WTC11 (cell line): ENCODE measurements at regions not wholly inside any gene's neighbourhood (a gene's known extent, or its start where the extent isn't known, plus 50 kb on each side); places are given as distances from the start of the nearest gene placed in this dataset.

Experiments
- ATAC-seq: fragments of 200-7000 bp; cut with Tn5 transposase; 2 replicates; pipeline ENCODE4 v1.10.0; 2021; ENCODE audit warnings: mild to moderate bottlenecking, moderate library complexity
- CTCF ChIA-PET: fragments of 300-600 bp; sonication (Branson Sonifier 250); formaldehyde crosslinking; loops from one replicate; lab custom pipeline; 2021; ENCODE audit warnings: antibody characterized with exemption; lab: Charles Lee
- POLR2A ChIA-PET: fragments of 350-600 bp; sonication (Branson Sonifier 250); formaldehyde crosslinking; loops from one replicate; lab custom pipeline; 2021; ENCODE audit warnings: antibody characterized with exemption; lab: Charles Lee
- DNase-seq: peaks from one replicate; pipeline ENCODE4 v3.0.0; 2021; ENCODE audit warnings: low spot score
- H3K27ac Mint-ChIP-seq: 2 replicates; pipeline ENCODE4 v1.8.0; 2021; ENCODE audit warnings: mixed read lengths
- H3K27me3 Mint-ChIP-seq: 2 replicates; pipeline ENCODE4 v1.8.0; 2021; ENCODE audit warnings: low read depth, mild to moderate bottlenecking, moderate library complexity, mixed read lengths
- H3K36me3 Mint-ChIP-seq: 2 replicates; pipeline ENCODE4 v1.8.0; 2021; ENCODE audit warnings: mixed read lengths
- H3K4me1 Mint-ChIP-seq: 2 replicates; pipeline ENCODE4 v1.8.0; 2022; ENCODE audit warnings: mixed read lengths
- H3K4me3 Mint-ChIP-seq: 2 replicates; pipeline ENCODE4 v1.8.0; 2021; ENCODE audit warnings: mild to moderate bottlenecking, moderate library complexity, mixed read lengths
- H3K9me3 Mint-ChIP-seq: 2 replicates; pipeline ENCODE4 v1.8.0; 2021; ENCODE audit warnings: mixed read lengths
- EMX1 ChIP-seq: fragments of 250-450 bp; sonication (Bioruptor Pico); IDR thresholded peaks from 2 replicates; pipeline ENCODE4 v1.8.0; 2021; ENCODE audit warnings: mild to moderate bottlenecking
- ETV6 ChIP-seq: sonication (generic); formaldehyde crosslinking; IDR thresholded peaks from 2 replicates; pipeline ENCODE4 v1.8.1; 2022; ENCODE audit warnings: mild to moderate bottlenecking, missing genetic modification reagents
- FOXK1 ChIP-seq: sonication (generic); formaldehyde crosslinking; IDR thresholded peaks from 2 replicates; pipeline ENCODE4 v1.8.0; 2022; ENCODE audit warnings: mild to moderate bottlenecking, moderate library complexity, missing genetic modification reagents
- GTF2I ChIP-seq: fragments of 250-450 bp; sonication (Bioruptor Pico); conservative IDR thresholded peaks from 2 replicates; pipeline ENCODE4 v1.4.0; 2021; ENCODE audit warnings: mild to moderate bottlenecking
- MYBL2 ChIP-seq: sonication (generic); formaldehyde crosslinking; IDR thresholded peaks from 2 replicates; pipeline ENCODE4 v1.8.1; 2023; ENCODE audit warnings: mild to moderate bottlenecking, moderate library complexity, missing genetic modification reagents
- NFATC4 ChIP-seq: fragments of 250-450 bp; sonication (Bioruptor Pico); IDR thresholded peaks from 2 replicates; pipeline ENCODE4 v1.9.0; 2021; ENCODE audit warnings: mild to moderate bottlenecking
- NFYB ChIP-seq: sonication (generic); formaldehyde crosslinking; conservative IDR thresholded peaks from 2 replicates; pipeline ENCODE4 v1.8.0; 2022; ENCODE audit warnings: low read depth, missing genetic modification reagents
- NR2C2 ChIP-seq: sonication (generic); formaldehyde crosslinking; IDR thresholded peaks from 2 replicates; pipeline ENCODE4 v1.8.0; 2022; ENCODE audit warnings: mild to moderate bottlenecking, missing genetic modification reagents
- NR3C1 ChIP-seq: sonication (generic); formaldehyde crosslinking; conservative IDR thresholded peaks from 2 replicates; pipeline ENCODE4 v1.8.1; 2023; ENCODE audit warnings: low read depth, mild to moderate bottlenecking, missing genetic modification reagents
- RORB ChIP-seq: fragments of 250-450 bp; sonication (Bioruptor Pico); IDR thresholded peaks from 2 replicates; pipeline ENCODE4 v1.9.0; 2021; ENCODE audit warnings: mild to moderate bottlenecking
- SMAD4 ChIP-seq: sonication (generic); formaldehyde crosslinking; IDR thresholded peaks from 2 replicates; pipeline ENCODE4 v1.8.0; 2022; ENCODE audit warnings: mild to moderate bottlenecking, missing genetic modification reagents
- TP53 ChIP-seq: sonication (generic); formaldehyde crosslinking; IDR thresholded peaks from 2 replicates; pipeline ENCODE4 v1.8.1; 2023; ENCODE audit warnings: mild to moderate bottlenecking, missing genetic modification reagents
- ZNF121 ChIP-seq: sonication (generic); formaldehyde crosslinking; IDR thresholded peaks from 2 replicates; pipeline ENCODE4 v1.8.0; 2023; ENCODE audit warnings: missing genetic modification reagents
- ZNF317 ChIP-seq: sonication (generic); formaldehyde crosslinking; IDR thresholded peaks from 2 replicates; pipeline ENCODE4 v1.8.1; 2023; ENCODE audit warnings: low read depth, mild to moderate bottlenecking, moderate library complexity, missing genetic modification reagents, borderline replicate concordance
- ZNF671 ChIP-seq: fragments of 250-450 bp; sonication (Bioruptor Pico); IDR thresholded peaks from 2 replicates; pipeline ENCODE4 v1.8.0; 2021; ENCODE audit warnings: mild to moderate bottlenecking
- TF ChIP-seq, protein P1 (sequence below): sonication (generic); formaldehyde crosslinking; IDR thresholded peaks from 2 replicates; pipeline ENCODE4 v1.8.0; 2022; ENCODE audit warnings: mild to moderate bottlenecking, missing genetic modification reagents
- TF ChIP-seq, protein P2 (sequence below): sonication (generic); formaldehyde crosslinking; IDR thresholded peaks from 2 replicates; pipeline ENCODE4 v1.8.0; 2022; ENCODE audit warnings: mild to moderate bottlenecking, missing genetic modification reagents
- TF ChIP-seq, protein P3 (sequence below): fragments of 250-450 bp; sonication (Bioruptor Pico); conservative IDR thresholded peaks from 2 replicates; pipeline ENCODE4 v1.9.0; 2021; ENCODE audit warnings: mild to moderate bottlenecking
- TF ChIP-seq, protein P4 (sequence below): fragments of 250-450 bp; sonication (Bioruptor Pico); IDR thresholded peaks from 2 replicates; pipeline ENCODE4 v1.8.0; 2021; ENCODE audit warnings: mild to moderate bottlenecking
- TF ChIP-seq, protein P5 (sequence below): fragments of 250-450 bp; sonication (Bioruptor Pico); IDR thresholded peaks from 2 replicates; pipeline ENCODE4 v2.1.2; 2022; ENCODE audit warnings: mild to moderate bottlenecking, moderate library complexity

DNA sequence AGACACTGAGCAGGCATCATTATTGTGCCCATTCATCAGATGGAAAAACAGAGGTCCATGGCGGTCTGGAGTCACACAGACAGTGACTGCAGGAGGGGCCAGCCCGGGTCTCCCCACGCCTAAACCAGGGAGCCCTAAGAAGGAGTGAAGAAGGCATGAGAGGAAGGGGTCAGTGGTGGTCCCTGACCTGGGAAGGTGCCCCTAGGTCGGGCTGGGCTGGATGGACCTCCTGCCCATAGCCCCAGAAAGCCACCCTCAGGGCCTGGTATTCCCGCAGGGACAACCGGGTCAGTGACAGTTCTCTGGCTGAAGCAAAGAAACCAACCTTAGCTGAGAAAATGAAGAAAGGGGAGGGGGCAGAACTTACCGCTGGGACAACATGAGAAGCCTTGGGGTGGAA is 163.4 kb upstream of the C1orf174 start:
- Mint-ChIP-seq H3K27me3 (no peaks in the 10 kb centered on the region), H3K36me3 (peaks cover 19% of the 10 kb centered on the region), H3K9me3 (peaks cover 15% of the 10 kb centered on the region), H3K4me1 (no peaks in the 10 kb centered on the region), H3K4me3 (no peak overlapping the region), H3K27ac (no peak overlapping the region)
- ATAC-seq: no peak
- DNase-seq: no peak
- TF ChIP-seq MYBL2 (CRISPR knock-in tag) (no peak), TP53 (no peak), ZNF121 (CRISPR knock-in tag) (no peak), ZNF671 (CRISPR knock-in tag) (no peak), FOXK1 (CRISPR knock-in tag) (no peak)
- TF ChIP-seq, protein P1, sequence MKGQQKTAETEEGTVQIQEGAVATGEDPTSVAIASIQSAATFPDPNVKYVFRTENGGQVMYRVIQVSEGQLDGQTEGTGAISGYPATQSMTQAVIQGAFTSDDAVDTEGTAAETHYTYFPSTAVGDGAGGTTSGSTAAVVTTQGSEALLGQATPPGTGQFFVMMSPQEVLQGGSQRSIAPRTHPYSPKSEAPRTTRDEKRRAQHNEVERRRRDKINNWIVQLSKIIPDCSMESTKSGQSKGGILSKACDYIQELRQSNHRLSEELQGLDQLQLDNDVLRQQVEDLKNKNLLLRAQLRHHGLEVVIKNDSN (CRISPR knock-in tag): no peak
- ChIA-PET CTCF (no interaction called here), POLR2A (no interaction called here)

DNA sequence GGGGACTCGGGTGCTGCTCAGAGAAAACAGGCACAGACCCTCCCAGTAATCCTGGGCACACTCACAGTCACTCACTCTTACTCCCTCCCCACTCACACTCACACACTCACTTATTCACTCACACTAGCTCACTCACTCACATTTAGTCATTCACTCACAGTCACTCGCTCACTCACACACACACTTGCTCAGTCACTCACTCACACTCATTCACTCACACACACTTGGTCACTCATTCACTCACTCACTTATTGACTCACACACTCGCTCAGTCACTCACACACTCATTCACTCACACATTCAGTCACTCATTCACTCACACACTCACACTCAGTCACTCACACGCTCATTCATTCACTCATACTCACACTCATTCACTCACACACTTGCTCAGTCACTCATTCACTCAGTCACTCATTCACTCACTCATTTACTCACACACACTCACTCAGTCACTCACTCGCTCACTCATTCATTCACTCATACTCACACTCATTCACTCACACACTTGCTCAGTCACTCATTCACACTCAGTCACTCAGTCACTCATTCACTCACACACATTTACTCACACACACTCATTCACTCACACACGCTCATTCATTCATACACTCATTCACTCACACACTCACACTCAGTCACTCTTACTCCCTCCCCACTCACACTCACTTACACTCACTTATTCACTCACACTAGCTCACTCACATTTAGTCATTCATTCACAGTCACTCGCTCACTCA is 164.2 kb upstream of the C1orf174 start:
- TF ChIP-seq, protein P1 (CRISPR knock-in tag): no peak
- TF ChIP-seq, protein P2, sequence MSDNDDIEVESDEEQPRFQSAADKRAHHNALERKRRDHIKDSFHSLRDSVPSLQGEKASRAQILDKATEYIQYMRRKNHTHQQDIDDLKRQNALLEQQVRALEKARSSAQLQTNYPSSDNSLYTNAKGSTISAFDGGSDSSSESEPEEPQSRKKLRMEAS (CRISPR knock-in tag): no peak
- TF ChIP-seq ZNF317 (no peak), NFYB (CRISPR knock-in tag) (no peak)
- TF ChIP-seq, protein P3, sequence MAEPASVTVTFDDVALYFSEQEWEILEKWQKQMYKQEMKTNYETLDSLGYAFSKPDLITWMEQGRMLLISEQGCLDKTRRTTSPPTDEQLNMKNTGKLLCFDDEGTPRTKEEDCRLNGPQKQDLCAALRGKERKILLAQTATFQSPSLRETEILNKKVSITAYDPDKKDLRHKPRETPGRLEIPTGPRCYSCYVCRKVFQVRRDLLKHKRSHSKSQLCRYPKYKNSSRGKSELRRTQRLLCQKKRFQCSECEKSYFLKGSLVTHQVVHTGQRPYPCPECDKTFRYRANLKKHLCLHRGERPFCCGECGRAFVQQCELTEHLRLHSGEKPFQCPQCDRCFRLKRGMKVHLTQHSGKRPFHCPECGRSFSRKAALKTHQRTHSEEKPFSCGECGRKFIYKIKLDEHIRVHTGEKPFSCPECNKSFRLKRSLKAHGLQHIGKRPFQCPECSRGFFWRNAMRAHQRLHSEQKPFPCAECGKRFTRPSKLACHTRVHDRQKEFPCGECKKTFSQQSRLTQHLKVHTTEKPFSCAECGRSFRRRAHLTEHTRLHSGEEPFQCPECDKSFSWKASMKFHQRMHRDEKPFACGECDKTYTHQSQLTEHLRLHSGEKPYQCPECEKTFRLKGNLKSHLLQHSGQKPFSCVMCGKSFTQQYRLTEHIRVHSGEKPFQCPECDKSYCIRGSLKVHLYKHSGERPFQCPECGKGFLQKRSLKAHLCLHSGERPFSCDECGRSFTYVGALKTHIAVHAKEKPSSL (CRISPR knock-in tag): no peak
- TF ChIP-seq, all 79 proteins: peak for 0
- CTCF ChIA-PET: no interaction called here

DNA sequence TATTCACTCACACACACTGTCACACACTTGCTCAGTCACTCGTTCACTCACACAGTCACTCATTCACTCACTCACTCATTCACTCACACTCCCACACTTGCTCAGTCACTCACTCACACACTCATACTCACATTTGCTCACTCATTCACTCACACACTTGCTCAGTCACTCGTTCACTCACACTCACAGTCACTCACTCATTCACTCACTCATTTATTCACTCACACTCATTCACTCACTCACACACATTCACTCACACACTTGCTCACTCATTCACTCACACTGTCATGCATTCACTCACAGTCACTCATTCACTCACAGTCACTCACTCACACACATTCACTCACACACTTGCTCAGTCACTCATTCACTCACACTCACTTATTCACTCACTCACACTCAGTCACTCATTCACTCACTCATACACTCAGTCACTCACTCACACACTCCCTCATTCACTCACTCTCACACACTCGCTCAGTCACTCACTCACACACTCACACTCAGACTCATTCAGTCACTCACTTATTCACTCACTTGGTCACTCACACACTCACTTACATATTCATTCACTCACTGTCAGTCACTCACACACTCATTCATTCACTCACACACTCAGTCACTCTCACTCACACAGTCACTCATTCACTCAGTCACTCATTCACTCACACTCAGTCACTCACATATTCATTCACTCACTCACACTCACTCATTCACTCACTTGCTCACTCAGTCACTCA is 167.0 kb upstream of the C1orf174 start:
- H3K36me3 Mint-ChIP-seq: peaks cover 35% of the 10 kb centered on the region
- peaks cover 37% of the 10 kb centered on the region for H3K9me3 Mint-ChIP-seq
- no peaks in the 10 kb centered on the region for H3K4me1 Mint-ChIP-seq
- no peak overlapping the region for H3K27ac Mint-ChIP-seq
- DNase-seq (no peak), ATAC-seq (no peak)
- ChIA-PET CTCF (no interaction called here), POLR2A (no interaction called here)
- peaks cover 1% of the 10 kb centered on the region; the same call in 1 of the 2 replicates for H3K27me3 Mint-ChIP-seq
- TF ChIP-seq EMX1 (no peak), SMAD4 (CRISPR knock-in tag) (no peak), NFATC4 (no peak), NR3C1 (CRISPR knock-in tag) (no peak), GTF2I (CRISPR knock-in tag) (no peak), NR2C2 (no peak), ETV6 (no peak), RORB (CRISPR knock-in tag) (no peak)
- TF ChIP-seq, protein P4, sequence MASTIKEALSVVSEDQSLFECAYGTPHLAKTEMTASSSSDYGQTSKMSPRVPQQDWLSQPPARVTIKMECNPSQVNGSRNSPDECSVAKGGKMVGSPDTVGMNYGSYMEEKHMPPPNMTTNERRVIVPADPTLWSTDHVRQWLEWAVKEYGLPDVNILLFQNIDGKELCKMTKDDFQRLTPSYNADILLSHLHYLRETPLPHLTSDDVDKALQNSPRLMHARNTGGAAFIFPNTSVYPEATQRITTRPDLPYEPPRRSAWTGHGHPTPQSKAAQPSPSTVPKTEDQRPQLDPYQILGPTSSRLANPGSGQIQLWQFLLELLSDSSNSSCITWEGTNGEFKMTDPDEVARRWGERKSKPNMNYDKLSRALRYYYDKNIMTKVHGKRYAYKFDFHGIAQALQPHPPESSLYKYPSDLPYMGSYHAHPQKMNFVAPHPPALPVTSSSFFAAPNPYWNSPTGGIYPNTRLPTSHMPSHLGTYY (CRISPR knock-in tag): no peak
- TF ChIP-seq, protein P5, sequence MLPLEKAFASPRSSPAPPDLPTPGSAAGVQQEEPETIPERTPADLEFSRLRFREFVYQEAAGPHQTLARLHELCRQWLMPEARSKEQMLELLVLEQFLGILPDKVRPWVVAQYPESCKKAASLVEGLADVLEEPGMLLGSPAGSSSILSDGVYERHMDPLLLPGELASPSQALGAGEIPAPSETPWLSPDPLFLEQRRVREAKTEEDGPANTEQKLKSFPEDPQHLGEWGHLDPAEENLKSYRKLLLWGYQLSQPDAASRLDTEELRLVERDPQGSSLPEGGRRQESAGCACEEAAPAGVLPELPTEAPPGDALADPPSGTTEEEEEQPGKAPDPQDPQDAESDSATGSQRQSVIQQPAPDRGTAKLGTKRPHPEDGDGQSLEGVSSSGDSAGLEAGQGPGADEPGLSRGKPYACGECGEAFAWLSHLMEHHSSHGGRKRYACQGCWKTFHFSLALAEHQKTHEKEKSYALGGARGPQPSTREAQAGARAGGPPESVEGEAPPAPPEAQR (CRISPR knock-in tag): no peak
- no peak overlapping the region for H3K4me3 Mint-ChIP-seq

More for the DNA sequence above, 164.2 kb upstream of the C1orf174 start:
- no peak overlapping the region for H3K4me3 Mint-ChIP-seq
- POLR2A ChIA-PET: no interaction called here
- no peaks in the 10 kb centered on the region; the same call in 1 of the 2 replicates for H3K27me3 Mint-ChIP-seq
- ATAC-seq (no peak), DNase-seq (no peak)
- peaks cover 25% of the 10 kb centered on the region for H3K36me3 Mint-ChIP-seq
- H3K4me1 Mint-ChIP-seq: no peaks in the 10 kb centered on the region
- H3K27ac Mint-ChIP-seq: no peak overlapping the region
- H3K9me3 Mint-ChIP-seq: peaks cover 22% of the 10 kb centered on the region
